CD4-positive, alpha-beta T cell treated with Interleukin-2 at 100 ng/mL for 4 hours (primary cell): ENCODE measurements at regions not wholly inside any gene's neighbourhood (a gene's known extent, or its start where the extent isn't known, plus 50 kb on each side); places are given as distances from the start of the nearest gene placed in this dataset.

Source experiments
- DNase-seq: peaks from one replicate; pipeline ENCODE4 v3.0.0-alpha.2; 2020; ENCODE audit warnings: low spot score

GRCh38 chr4:163622379-163623035 lies 128.0 kb downstream of the TMA16 start:
- DNase-seq: no peak

- DNase-seq: no peak
Measured at GRCh38 chr4:163623787-163624186, 129.3 kb downstream of the TMA16 start.

DNA sequence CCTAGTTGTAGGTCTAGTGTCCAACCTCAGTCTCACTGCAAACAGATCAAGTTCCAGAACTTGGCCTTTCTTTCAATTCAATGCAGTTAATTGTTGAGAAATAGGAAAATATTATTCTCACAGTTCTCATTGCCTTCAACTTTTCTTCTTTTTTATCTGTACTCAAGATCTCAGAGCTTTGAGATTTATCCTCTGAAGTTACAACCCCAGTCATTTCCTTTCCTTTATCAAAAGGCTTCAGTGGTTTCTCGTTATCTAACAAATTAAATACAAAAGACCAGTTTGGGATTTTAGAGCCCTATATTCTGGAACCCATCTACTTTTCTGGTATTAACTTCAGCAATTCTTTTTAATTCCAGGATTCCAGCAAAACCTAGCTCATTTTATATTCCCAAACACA lies 130.2 kb downstream of the TMA16 start:
- DNase-seq: no peak

DNA sequence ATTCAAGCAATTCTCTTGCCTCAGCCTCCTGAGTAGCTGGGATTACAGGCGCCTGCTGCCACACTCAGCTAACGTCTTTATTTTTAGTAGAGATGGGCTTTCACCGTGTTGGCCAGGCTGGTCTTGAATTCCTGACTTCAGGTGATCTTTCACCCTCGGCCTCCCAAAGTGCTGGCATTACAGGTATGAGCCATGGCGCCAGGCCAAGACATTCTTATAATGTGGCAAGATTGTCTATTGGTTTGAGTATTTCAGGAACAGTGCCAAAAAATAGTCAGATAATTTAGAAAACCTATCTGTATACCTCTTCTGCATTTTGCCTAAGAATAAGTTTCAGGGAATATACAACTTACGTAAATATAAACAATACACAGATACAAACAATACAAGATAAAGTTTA lies 136.8 kb downstream of the TMA16 start:
- no peak for DNase-seq

DNA sequence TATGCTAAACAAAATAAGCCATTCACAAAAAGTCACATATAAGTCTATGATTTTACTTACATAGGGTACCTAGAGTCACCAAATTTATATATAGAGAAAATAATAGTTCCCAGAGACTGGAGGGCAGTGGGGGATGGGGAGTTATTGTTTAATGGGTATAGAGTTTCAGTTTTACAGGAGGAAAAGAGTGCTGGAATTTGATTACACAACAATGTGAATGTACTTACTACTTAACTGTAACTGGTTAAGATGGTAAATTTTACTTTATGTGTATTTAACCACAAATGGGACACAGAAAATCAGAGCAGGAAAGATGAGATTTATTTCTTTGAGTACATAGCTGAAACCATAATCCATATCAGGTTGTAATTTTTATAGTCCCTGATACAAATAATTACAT lies 144.4 kb downstream of the TMA16 start:
- DNase-seq: no peak

GRCh38 chr4:163649557-163650091 lies 155.1 kb downstream of the TMA16 start:
- DNase-seq: no peak

- no peak for DNase-seq
Measured at GRCh38 chr4:163651761-163652160, 157.3 kb downstream of the TMA16 start.

GRCh38 chr4:163654621-163655020 lies 160.1 kb downstream of the TMA16 start:
- no peak for DNase-seq

DNA sequence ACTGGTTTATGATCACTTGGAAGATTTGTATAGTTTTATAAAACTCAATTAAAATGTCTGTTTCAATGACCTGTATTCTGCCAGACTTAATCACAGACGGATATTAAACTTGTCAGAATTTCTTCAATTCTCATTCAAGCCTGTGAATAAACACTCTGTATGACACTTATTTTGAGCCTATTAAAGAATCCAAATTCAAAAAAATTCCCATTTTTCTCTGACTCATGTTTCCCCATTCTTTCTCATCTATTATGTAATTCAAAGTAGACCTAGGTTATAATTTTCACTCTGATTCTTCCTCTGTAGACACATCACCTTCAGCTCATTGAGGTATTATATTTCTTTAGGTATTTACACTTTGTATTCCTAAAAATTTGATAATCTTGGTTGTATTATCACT lies 166.1 kb downstream of the TMA16 start:
- no peak for DNase-seq

- DNase-seq: no peak
Measured at GRCh38 chr4:163662768-163663167, 168.3 kb downstream of the TMA16 start.

GRCh38 chr4:163663454-163664225 lies 169.2 kb downstream of the TMA16 start:
- DNase-seq: no peak

GRCh38 chr4:163665101-163665500 lies 170.6 kb downstream of the TMA16 start:
- no peak for DNase-seq

DNA sequence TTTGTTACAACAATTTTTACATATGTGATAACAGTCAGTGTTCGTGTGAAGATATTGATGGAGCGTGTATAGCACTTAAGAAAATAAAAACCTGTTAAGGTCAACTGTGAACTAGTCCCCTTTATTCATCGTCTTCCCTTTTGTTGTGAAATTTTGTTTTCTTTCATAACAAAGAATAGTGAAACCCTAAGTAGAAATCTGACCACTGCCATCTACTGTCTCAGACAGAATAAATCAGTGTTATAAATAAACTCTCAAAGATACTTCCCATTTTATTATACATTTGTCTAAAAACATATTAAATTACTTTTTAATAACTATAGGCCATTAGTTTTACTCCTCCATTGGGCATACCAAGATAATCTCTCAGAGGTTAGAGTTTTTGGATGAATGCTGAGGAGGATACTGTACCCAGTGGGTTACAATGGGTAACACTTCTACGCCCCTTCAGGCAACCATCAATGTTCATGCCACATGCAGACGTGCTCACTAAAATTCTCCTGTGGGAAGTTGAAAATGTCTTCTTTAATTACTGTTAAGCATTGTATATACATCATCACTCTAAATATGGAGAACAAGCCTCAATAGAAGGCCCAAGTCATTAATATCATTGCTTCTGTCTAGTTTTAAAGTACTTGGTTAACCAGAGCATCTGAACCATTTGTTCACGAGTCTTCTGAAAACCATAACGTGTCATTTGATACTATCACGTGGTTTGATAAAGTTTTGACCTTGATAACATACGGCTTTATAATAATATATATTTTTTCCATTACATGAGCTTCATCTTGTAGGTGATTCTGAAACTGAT lies 171.2 kb downstream of the TMA16 start:
- DNase-seq: no peak

DNA sequence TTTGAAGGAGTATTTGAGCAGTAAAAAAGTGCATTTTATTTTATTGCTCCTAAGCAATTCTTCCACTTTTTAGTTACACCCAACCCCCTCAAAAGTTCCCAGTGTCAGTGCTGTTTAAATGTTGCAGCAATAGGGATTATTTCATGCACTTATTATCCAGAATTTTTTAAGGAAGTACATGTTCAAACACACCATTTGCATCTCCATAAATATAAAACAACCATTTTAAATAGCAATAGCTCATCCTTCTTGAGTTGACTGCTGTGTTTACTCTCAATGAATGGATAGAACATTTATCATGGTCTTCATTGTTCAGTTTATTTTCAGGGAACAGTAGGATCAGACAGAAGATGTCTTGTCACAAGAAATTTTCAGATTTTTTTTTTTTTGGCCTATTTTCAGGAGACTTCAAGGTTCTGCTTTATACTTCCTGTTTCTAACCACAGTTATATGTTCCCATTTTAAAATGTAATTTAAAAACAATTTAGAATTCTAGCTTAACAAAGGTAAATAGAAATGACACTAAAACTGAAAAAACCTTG lies 171.9 kb downstream of the TMA16 start:
- DNase-seq: no peak

DNA sequence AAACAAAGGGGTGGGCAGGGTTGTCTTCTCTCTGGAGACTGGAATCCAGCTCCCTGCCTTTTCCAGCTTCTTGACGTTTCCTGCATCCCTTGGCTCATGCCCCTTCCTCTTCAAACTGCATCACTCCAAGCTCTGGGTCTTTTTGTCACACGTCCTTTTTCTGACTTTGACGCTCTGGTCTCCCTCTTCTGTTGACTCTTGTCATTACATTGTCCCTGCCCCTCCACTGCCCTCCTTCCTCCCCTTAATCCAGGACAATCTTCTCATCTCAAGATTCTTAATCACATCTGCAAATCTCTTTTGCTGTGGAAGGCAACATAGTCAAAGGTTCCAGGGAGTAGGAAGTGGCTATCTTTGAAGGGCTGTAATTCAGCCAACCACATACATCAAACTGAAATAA lies 178.3 kb downstream of the TMA16 start:
- DNase-seq: no peak

DNA sequence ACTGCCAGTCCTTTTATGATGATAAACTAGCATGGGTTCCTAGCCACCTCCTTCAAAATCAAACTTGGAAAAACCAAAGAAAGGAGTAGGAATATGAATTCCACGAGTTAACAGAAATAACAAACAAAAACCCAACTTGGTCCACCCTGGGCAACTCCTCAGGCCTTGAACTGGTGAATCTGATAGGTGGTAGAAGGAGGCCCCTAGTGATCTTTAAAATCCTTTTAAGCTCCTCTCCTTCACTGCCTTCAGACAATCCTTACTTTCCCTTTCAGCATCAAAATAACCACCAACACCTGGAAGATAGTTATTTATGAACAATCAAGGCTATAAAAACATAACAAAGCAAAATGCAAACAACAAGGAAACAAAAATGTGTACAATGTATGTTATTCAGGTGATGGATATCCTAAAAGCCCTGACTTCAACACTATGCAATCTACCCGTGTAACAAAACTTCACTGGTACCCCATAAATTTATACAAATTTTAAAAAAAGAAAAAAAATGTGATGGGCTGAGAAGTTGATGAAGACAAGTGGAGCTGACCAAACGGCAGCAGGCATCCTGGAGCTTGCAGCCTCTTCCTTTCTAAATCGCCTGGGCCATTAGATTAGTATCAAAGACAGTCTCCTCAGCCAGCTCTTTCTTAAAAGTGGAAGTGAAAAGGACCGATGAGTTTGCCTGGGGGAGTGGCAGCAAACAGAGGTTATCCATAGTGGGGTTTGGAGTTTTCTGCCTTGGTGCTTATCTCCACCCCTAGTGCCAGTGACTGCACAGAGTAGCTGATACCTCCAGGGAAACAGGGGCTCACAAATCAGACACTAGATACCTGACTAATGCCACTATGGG lies 179.6 kb downstream of the TMA16 start:
- DNase-seq: no peak

DNA sequence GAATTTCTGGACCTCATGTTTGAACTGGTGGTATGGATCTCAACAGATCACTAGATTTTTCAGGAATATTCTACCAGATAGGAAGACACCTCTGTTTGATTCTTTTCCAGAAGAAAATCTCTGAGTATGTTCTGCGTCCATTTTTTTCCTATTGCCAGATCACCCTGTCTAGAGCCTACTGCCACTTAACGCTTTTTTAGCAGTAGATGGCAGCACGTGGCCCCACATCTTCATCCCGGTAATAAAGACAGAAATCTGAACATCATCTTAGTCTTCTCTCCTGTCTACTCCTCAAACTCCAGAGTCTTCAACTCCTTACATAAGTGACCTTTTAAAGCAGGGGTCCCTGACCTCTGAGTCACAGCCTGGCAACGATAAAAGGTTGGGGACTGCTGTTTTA lies 184.7 kb downstream of the TMA16 start:
- no peak for DNase-seq

DNA sequence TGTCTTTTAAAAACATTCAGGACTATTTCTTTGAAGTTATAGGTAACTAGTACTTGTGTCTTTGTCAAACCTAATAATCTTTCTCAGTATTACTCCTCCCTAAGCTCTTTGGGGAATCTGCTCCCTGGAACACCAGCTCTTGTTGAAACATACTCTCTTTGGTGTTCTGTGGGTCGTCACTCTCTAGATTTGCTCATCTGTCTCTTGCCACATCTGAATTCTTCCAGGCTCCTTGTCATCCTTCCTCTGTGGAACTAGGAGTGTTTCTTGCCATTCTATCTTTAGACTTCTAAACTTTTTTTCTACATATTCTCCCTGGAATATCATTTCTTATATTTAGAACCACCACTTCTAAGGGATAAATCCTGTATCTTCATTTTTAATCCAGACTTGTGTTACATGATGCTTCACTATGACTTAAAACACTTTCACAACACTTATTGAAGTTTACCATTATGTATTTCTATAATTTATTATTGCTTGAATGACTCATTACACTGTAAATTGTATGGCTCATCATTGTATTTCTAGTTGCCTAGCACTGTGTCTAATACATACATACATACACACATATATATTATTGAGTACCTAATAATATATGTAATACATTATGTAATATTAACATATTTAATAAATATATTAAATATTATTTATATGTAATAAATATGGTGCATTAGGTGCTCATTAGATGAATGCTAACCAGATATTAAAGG lies 186.1 kb downstream of the TMA16 start:
- DNase-seq: no peak

- DNase-seq: peak; percentile 77
Measured at GRCh38 chr4:163681208-163681821, 186.8 kb downstream of the TMA16 start.

DNA sequence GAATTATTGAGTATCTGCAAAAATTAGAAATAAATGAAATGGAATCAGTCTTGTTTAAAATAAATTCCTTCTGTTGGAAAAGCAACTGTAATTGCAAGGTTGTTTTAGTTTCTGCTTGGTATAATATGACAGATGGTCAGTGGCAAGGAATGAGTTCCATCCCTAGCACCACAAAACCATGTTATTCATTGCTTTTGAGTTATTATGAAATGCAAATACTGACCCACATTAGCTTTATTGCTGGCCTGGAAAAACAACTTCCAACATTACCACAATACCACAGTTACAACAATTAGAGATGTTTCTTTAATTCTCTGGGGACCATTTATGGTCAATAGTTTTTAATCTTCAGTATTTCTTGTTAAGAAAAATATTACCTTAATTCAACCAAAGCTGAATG lies 194.4 kb downstream of the TMA16 start:
- DNase-seq: no peak
